Colonic mucosa (tissue), 4 donors: ENCODE measurements at regions not wholly inside any gene's neighbourhood (a gene's known extent, or its start where the extent isn't known, plus 50 kb on each side); places are given as distances from the start of the nearest gene placed in this dataset.

Experiments used
- DNase-seq: peaks from one replicate; pipeline ENCODE4 v3.0.0-alpha.2; 2020
- H3K27ac ChIP-seq: fragments of 200-600 bp; one replicate; pipeline ENCODE4 v1.8.0; 2021
- H3K27me3 ChIP-seq: fragments of 200-600 bp; one replicate; pipeline ENCODE4 v1.8.0; 2021
- H3K36me3 ChIP-seq: fragments of 200-600 bp; one replicate; pipeline ENCODE4 v1.8.0; 2021
- H3K4me1 ChIP-seq: fragments of 200-600 bp; one replicate; pipeline ENCODE4 v1.8.0; 2021; ENCODE audit warnings: mild to moderate bottlenecking
- H3K4me3 ChIP-seq: fragments of 200-600 bp; one replicate; pipeline ENCODE4 v1.8.0; 2021
- H3K9ac ChIP-seq, 2 donors: one replicate each; pipeline ENCODE4 v1.7.0; 2013; ENCODE audit warnings: control low read depth in 2 of 2, low read depth in 2 of 2, low read length in 2 of 2
- H3K9me3 ChIP-seq: fragments of 200-600 bp; one replicate; pipeline ENCODE4 v1.8.0; 2021
- CTCF ChIP-seq: fragments of 200-600 bp; IDR thresholded peaks from one replicate; pipeline ENCODE4 v1.8.0; 2022; ENCODE audit warnings: antibody characterized with exemption, mild to moderate bottlenecking
- intact Hi-C: fragments of 100-400 bp; cut with DNase I; formaldehyde crosslinking; loops from one replicate; pipeline ENCODE4 v1.14.1; 2022
- donor health status: healthy.
- donor health status: DM: no; HTN: no; CAD: no.
- donor health status: DM: no; HTN: no; CAD: no.

- H3K4me1 ChIP-seq, result peaks cover 4% of the 10 kb centered on the region
- TF ChIP-seq CTCF, result no peak
- H3K9ac ChIP-seq, result no peak overlapping the region
- no peaks in the 10 kb centered on the region for H3K27me3 ChIP-seq
- no peaks in the 10 kb centered on the region for H3K9me3 ChIP-seq
- no peak for DNase-seq
- no peak overlapping the region for H3K27ac ChIP-seq
- no peak overlapping the region for H3K4me3 ChIP-seq
- intact Hi-C loops, result no loop called here
- H3K36me3 ChIP-seq, result no peaks in the 10 kb centered on the region
These were observed 293.6 kb upstream of the PITX2 start for GRCh38 chr4:110916505-110916904.

- Histone ChIP-seq H3K27ac (no peak overlapping the region), H3K4me1 (peaks cover 4% of the 10 kb centered on the region), H3K36me3 (no peaks in the 10 kb centered on the region), H3K27me3 (no peaks in the 10 kb centered on the region), H3K9ac (no peak overlapping the region), H3K4me3 (no peak overlapping the region), H3K9me3 (no peaks in the 10 kb centered on the region)
- intact Hi-C loops, result no loop called here
- no peak for DNase-seq
- no peak for TF ChIP-seq CTCF
These were observed 295.0 kb upstream of the PITX2 start for GRCh38 chr4:110917835-110918234.

GRCh38 chr4:110920990-110921389 is 298.1 kb upstream of the PITX2 start:
- no peaks in the 10 kb centered on the region for H3K36me3 ChIP-seq
- H3K9me3 ChIP-seq, result no peaks in the 10 kb centered on the region
- H3K27me3 ChIP-seq, result no peaks in the 10 kb centered on the region
- peaks cover 4% of the 10 kb centered on the region for H3K4me1 ChIP-seq
- DNase-seq, result no peak
- no peak overlapping the region for H3K9ac ChIP-seq
- H3K4me3 ChIP-seq, result no peak overlapping the region
- no peak for TF ChIP-seq CTCF
- intact Hi-C loops, result no loop called here
- no peak overlapping the region for H3K27ac ChIP-seq

GRCh38 chr4:110924761-110925160 is 301.9 kb upstream of the PITX2 start:
- intact Hi-C loops, result no loop called here
- Histone ChIP-seq H3K27me3 (no peaks in the 10 kb centered on the region), H3K9me3 (no peaks in the 10 kb centered on the region), H3K36me3 (no peaks in the 10 kb centered on the region), H3K27ac (no peak overlapping the region), H3K4me1 (no peaks in the 10 kb centered on the region), H3K9ac (no peak overlapping the region), H3K4me3 (no peak overlapping the region)
- no peak for DNase-seq
- TF ChIP-seq CTCF, result no peak

- intact Hi-C loops, result no loop called here
- Histone ChIP-seq H3K4me3 (no peak overlapping the region), H3K27me3 (no peaks in the 10 kb centered on the region), H3K9me3 (no peaks in the 10 kb centered on the region), H3K27ac (no peak overlapping the region), H3K9ac (no peak overlapping the region), H3K36me3 (no peaks in the 10 kb centered on the region), H3K4me1 (no peaks in the 10 kb centered on the region)
- no peak for DNase-seq
- TF ChIP-seq CTCF, result no peak
These were observed 304.0 kb upstream of the PITX2 start for GRCh38 chr4:110926841-110927400.

- no peaks in the 10 kb centered on the region for H3K4me1 ChIP-seq
- no peaks in the 10 kb centered on the region for H3K36me3 ChIP-seq
- H3K4me3 ChIP-seq, result no peak overlapping the region
- H3K27ac ChIP-seq, result no peak overlapping the region
- H3K9ac ChIP-seq, result no peak overlapping the region
- no peaks in the 10 kb centered on the region for H3K27me3 ChIP-seq
- no peak for DNase-seq
- no peak for TF ChIP-seq CTCF
- H3K9me3 ChIP-seq, result no peaks in the 10 kb centered on the region
- intact Hi-C loops, result no loop called here
These were observed 310.5 kb upstream of the PITX2 start for GRCh38 chr4:110933341-110933740.
